Panc1 (cell line): ENCODE measurements at regions not wholly inside any gene's neighbourhood (a gene's known extent, or its start where the extent isn't known, plus 50 kb on each side); places are given as distances from the start of the nearest gene placed in this dataset.

ENCODE experiments used
- ATAC-seq: fragments of 200-7000 bp; cut with Tn5 transposase; 2 replicates; pipeline ENCODE4 v1.9.1; 2020; ENCODE audit warnings: mild to moderate bottlenecking, moderate library complexity
- BruUV-seq: library from RNA; stranded (reverse); fragments of 400-500 nt; replicated peaks from 2 replicates; lab custom pipeline; 2021; lab: Mats Ljungman, UMichigan
- CTCF ChIA-PET: fragments of 300-600 bp; sonication (Branson Sonifier 250); formaldehyde crosslinking; loops from one replicate; lab custom pipeline; 2022; ENCODE audit warnings: antibody characterized with exemption; lab: Charles Lee
- POLR2A ChIA-PET: fragments of 300-600 bp; sonication (Branson Sonifier 250); formaldehyde crosslinking; loops from one replicate; lab custom pipeline; 2022; ENCODE audit warnings: antibody characterized with exemption; lab: Charles Lee
- DNase-seq: peaks from one replicate; pipeline ENCODE4 v3.0.0-alpha.2; 2010; ENCODE audit warnings: low read depth, low spot score
- H3K27ac ChIP-seq: 2 replicates; pipeline ENCODE4 v1.5.1; 2011; ENCODE audit warnings: mild to moderate bottlenecking, low read length, inconsistent platforms
- H3K27me3 ChIP-seq: fragments of 200-500 bp; sonication (Bioruptor generic); 2 replicates; pipeline ENCODE4 v1.6.0; 2014; ENCODE audit warnings: low read length, inconsistent platforms; ENCODE audit not compliant: control insufficient read depth, insufficient read depth
- H3K36me3 ChIP-seq: fragments of 200-500 bp; sonication (Bioruptor generic); 2 replicates; pipeline ENCODE4 v1.5.1; 2014; ENCODE audit warnings: inconsistent platforms, mild to moderate bottlenecking, low read length, moderate library complexity; ENCODE audit not compliant: control insufficient read depth, insufficient read depth
- H3K4me1 ChIP-seq: 2 replicates; pipeline ENCODE4 v1.5.1; 2011; ENCODE audit warnings: inconsistent platforms, mild to moderate bottlenecking, low read length, moderate library complexity; ENCODE audit not compliant: control insufficient read depth, insufficient read depth
- H3K4me3 ChIP-seq, 2 experiments: 2 replicates each; pipeline ENCODE4 v1.5.1; 2011 to 2012; ENCODE audit warnings: low read depth in 2 of 2, low read length in 2 of 2, mild to moderate bottlenecking in 2 of 2, inconsistent platforms in 1 of 2, moderate library complexity in 1 of 2
- H3K9me3 ChIP-seq: fragments of 200-500 bp; sonication (Bioruptor generic); 2 replicates; pipeline ENCODE4 v1.5.1; 2014; ENCODE audit warnings: low read depth, mild to moderate bottlenecking, inconsistent platforms, low read length, moderate library complexity; ENCODE audit not compliant: control insufficient read depth, insufficient read depth
- CTCF ChIP-seq: fragments of 450-650 bp; IDR thresholded peaks from 2 replicates; pipeline ENCODE4 v1.5.1; 2017; ENCODE audit warnings: mild to moderate bottlenecking
- POLR2AphosphoS5 ChIP-seq: IDR thresholded peaks from 2 replicates; pipeline ENCODE4 v1.6.1; 2012; ENCODE audit warnings: mild to moderate bottlenecking, low read depth, low read length, moderate library complexity
- SIN3A ChIP-seq: IDR thresholded peaks from 2 replicates; pipeline ENCODE4 v1.6.1; 2012; ENCODE audit warnings: low read depth, mild to moderate bottlenecking, low read length, moderate library complexity, borderline replicate concordance; ENCODE audit not compliant: insufficient read depth
- TCF7L2 ChIP-seq: IDR thresholded peaks from 2 replicates; pipeline ENCODE4 v1.6.1; 2011; ENCODE audit warnings: mild to moderate bottlenecking, low read depth, low read length, inconsistent platforms
- in situ Hi-C: cut with HindIII; loops from 2 replicates; pipeline ENCODE4 v1.10.0; 2016; ENCODE audit warnings: low sequenced_read_pairs, low pct_unique_long_range_greater_than_20kb
- intact Hi-C: fragments of 100-400 bp; cut with micrococcal nuclease; formaldehyde crosslinking; loops from one replicate; pipeline ENCODE4 v1.10.0; 2022; ENCODE audit not compliant: unreplicated experiment
- TF ChIP-seq, protein P1 (sequence below), 2 experiments: IDR thresholded peaks; 2 replicates each; pipeline ENCODE4 v1.6.1; 2011 to 2012; ENCODE audit warnings: low read depth in 2 of 2, control low read depth in 1 of 2, low read length in 1 of 2, mild to moderate bottlenecking in 1 of 2, moderate library complexity in 1 of 2; ENCODE audit not compliant: insufficient read depth in 1 of 2

- no peaks in the 10 kb centered on the region for H3K36me3 ChIP-seq
- intact Hi-C loops (no loop called here), in situ Hi-C loops (no loop called here)
- H3K4me3 ChIP-seq = no peak overlapping the region
- no TSS peak for BruUV-seq
- CTCF ChIA-PET = no interaction called here
- H3K4me1 ChIP-seq = no peaks in the 10 kb centered on the region
- H3K9me3 ChIP-seq = no peaks in the 10 kb centered on the region
- no peak for DNase-seq
- TF ChIP-seq POLR2AphosphoS5 = no peak
- no peak for TF ChIP-seq SIN3A
- TF ChIP-seq CTCF = no peak
- no peak for TF ChIP-seq TCF7L2
- POLR2A ChIA-PET = no interaction called here
- H3K27me3 ChIP-seq = no peaks in the 10 kb centered on the region
- no peak for ATAC-seq
- no peak overlapping the region for H3K27ac ChIP-seq
Observed at GRCh38 chr3:181637056-181637455, 74.7 kb upstream of the SOX2 start.

DNA sequence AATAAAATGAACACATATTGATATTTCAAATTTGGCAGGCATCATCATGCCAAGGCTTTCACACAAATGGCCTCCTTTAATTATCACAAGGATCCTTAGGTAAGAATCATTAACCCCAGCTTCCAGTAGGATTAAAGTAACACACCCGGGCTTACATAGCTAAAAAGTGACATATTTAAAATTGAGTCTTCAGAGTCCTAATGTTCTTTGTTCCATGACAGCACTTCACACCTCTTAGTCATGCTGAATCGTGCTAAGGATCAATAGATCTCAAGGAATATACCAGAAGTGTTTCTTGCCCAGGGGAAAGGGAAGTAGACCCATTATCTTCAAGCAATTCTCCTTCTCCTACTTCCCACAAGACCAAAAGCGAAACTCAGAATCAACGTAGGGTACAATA lies 76.6 kb upstream of the SOX2 start:
- H3K4me3 ChIP-seq = no peak overlapping the region
- no peaks in the 10 kb centered on the region for H3K27me3 ChIP-seq
- no TSS peak for BruUV-seq
- TF ChIP-seq TCF7L2 (no peak), POLR2AphosphoS5 (no peak), CTCF (no peak), SIN3A (no peak)
- TF ChIP-seq, protein P1, sequence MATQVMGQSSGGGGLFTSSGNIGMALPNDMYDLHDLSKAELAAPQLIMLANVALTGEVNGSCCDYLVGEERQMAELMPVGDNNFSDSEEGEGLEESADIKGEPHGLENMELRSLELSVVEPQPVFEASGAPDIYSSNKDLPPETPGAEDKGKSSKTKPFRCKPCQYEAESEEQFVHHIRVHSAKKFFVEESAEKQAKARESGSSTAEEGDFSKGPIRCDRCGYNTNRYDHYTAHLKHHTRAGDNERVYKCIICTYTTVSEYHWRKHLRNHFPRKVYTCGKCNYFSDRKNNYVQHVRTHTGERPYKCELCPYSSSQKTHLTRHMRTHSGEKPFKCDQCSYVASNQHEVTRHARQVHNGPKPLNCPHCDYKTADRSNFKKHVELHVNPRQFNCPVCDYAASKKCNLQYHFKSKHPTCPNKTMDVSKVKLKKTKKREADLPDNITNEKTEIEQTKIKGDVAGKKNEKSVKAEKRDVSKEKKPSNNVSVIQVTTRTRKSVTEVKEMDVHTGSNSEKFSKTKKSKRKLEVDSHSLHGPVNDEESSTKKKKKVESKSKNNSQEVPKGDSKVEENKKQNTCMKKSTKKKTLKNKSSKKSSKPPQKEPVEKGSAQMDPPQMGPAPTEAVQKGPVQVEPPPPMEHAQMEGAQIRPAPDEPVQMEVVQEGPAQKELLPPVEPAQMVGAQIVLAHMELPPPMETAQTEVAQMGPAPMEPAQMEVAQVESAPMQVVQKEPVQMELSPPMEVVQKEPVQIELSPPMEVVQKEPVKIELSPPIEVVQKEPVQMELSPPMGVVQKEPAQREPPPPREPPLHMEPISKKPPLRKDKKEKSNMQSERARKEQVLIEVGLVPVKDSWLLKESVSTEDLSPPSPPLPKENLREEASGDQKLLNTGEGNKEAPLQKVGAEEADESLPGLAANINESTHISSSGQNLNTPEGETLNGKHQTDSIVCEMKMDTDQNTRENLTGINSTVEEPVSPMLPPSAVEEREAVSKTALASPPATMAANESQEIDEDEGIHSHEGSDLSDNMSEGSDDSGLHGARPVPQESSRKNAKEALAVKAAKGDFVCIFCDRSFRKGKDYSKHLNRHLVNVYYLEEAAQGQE (IDR thresholded peaks at IDR 0.05; ENCODE audit: insufficient read depth in 1 of 2, low read depth in 2 of 2, low read length in 1 of 2) = no peak
- H3K27ac ChIP-seq = no peak overlapping the region
- ChIA-PET CTCF (no interaction called here), POLR2A (no interaction called here)
- DNase-seq (no peak), ATAC-seq (no peak)
- intact Hi-C loops = no loop called here
- no peaks in the 10 kb centered on the region for H3K36me3 ChIP-seq
- no peaks in the 10 kb centered on the region for H3K4me1 ChIP-seq
- H3K9me3 ChIP-seq = no peaks in the 10 kb centered on the region
- in situ Hi-C loops = no loop called here
